ENCODE measurements at regions not wholly inside any gene's neighbourhood (a gene's known extent, or its start where the extent isn't known, plus 50 kb on each side); places are given as distances from the start of the nearest gene placed in this dataset.

- DNase-seq (ENCODE audit: low read depth), result no peak
These were observed 615.2 kb upstream of the TBL1XR1 start for GRCh38 chr3:177812492-177812891.

- DNase-seq (ENCODE audit: low read depth), result peak; percentile 96
These were observed 616.0 kb upstream of the TBL1XR1 start for GRCh38 chr3:177813322-177813721.

GRCh38 chr3:177816667-177817208 is 619.5 kb upstream of the TBL1XR1 start:
- peak; percentile 77 for DNase-seq (ENCODE audit: low read depth)

DNA sequence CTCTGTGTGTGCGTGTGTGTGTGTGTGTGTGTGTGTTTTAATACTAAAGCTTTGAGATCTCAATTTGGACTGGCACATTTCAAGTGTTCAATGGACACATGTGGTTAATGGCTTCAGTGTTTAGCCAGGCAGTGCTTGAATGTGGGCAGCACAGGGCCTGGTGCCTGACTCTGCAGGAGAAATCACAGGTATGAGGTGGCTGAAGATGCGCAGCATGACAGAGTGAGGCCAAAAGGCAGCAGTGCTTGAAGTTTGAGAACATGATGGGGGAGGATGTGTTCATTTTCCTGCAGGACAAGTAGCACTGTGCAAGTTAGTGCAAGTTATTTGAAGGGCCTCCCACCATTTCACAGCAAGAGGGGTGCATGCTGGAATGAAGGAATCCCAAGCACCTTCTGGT is 620.5 kb upstream of the TBL1XR1 start:
- DNase-seq (ENCODE audit: low read depth), result no peak

DNA sequence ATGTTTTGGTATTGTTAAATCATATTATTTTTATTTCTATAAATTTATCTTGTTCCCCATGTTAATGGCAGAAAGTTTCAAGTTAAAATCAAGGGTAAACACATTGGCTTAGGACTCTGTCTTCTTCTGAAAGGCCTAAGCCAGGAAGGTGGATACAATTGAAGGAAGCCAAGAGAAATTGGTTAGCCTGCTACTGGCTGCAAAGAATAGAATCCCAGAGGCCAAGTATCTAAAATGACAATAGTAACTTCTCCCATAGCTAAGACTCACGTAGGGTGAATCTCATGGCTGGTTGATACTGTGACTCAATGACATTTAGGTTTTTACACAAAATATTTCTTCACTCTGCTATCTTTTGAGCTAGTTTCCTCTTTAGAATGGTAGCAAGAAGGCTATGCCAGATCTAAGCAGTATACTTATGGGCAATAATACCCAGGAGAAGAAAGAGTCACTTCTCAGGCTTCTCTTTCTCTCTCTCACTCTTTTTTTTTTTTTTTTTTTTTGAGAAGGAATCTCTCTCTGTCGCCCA is 621.5 kb upstream of the TBL1XR1 start:
- DNase-seq (ENCODE audit: low read depth), result no peak

- peak; percentile 27 for DNase-seq (ENCODE audit: low read depth)
These were observed 623.5 kb upstream of the TBL1XR1 start for GRCh38 chr3:177820683-177821316.

- no peak for DNase-seq (ENCODE audit: low read depth)
These were observed 625.4 kb upstream of the TBL1XR1 start for GRCh38 chr3:177822681-177823096.

GRCh38 chr3:177823701-177824189 is 626.5 kb upstream of the TBL1XR1 start:
- DNase-seq (ENCODE audit: low read depth), result no peak

DNA sequence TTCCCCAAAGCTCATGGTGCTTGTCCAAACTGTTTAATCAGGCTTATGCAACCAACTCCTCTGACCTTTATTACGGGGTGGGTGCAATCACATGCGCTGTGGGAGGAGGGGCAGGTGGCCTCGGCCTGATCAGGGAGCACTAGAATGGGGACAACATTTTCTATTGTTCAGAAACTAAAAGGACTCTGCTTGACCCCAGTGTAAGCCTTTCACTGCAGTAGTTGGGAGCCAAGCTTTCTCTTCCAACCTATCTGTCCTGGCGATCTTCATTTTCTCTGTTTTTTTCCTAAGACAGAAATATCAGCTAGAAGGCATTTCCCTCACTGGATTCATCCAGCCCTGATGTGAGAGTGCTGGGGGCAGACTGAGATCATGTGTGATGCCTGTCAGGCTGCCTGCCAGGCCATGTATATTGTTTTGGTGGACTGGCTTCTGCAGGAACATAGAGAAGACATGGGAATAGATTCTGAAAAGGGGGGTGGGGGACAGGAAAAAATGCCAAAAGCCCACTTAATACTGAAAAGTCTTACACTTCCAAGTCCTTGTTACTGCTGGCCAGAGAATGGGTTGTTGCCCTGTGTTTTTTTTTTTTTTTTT is 627.0 kb upstream of the TBL1XR1 start:
- peak; percentile 65 for DNase-seq (ENCODE audit: low read depth)

- DNase-seq (ENCODE audit: low read depth), result no peak
These were observed 627.6 kb upstream of the TBL1XR1 start for GRCh38 chr3:177824841-177825240.

DNA sequence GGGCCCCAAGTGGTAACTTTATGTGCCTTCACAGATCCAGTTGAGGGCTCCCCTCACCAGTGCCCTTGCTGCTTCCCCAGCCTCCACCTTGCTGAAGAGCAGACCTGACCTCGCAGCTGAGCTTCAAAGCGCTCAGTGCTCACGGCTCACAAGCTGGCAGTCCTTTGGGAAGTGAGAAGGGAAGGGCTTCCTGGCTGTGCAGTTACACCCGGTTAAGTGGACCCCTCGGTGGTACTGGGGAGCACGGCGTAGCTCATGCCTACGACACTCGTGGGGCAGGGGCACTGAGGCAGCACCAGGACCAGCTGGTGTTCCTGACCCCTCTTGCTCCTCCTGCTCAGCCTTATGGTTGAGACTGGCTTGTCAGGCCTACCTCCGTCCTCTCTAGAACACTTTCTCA is 629.0 kb upstream of the TBL1XR1 start:
- DNase-seq (ENCODE audit: low read depth), result no peak

- peak; percentile 71 for DNase-seq (ENCODE audit: low read depth)
These were observed 630.4 kb upstream of the TBL1XR1 start for GRCh38 chr3:177827511-177828207.

- DNase-seq (ENCODE audit: low read depth), result no peak
These were observed 630.9 kb upstream of the TBL1XR1 start for GRCh38 chr3:177828208-177828565.

DNA sequence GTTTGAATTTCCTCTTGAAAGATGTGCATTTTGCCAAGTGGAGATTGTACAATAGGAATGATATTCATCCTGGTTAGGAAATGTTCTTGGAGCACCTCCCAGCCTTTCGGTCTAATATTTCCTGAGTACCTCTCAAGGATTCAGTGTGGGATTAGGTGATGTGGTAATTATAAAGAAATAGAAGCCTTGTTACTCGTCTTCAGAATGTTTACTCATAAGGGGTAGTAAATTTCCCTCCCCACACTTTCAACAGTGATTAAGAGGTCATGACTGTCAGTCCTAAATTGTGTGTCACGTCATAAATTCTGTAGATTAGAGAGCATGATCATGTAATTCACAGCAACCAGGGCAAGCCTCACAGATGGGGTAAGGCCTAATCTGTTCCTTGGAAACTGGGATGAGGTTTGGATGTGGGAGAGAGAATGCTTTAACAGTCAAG is 633.1 kb upstream of the TBL1XR1 start:
- peak; percentile 19 for DNase-seq (ENCODE audit: low read depth)

DNA sequence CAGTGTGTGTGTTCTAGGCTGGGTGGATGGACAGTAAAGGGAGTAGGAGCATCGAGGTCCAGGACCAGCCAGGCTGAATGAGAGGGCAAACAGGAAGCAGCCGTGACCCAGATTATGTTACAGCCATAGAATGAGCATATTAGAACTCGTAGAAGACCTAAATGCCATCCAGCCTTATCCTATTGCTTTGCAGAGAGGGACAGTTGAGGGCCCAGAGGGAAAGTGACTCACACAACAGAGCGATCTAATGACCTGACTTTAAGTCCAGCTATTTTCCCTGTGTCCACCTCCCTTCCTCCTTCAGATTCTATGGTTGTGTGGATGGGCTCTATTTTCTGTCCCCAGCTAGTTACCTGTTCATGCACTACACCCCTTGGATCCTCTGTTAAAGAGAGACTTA is 634.1 kb upstream of the TBL1XR1 start:
- DNase-seq (ENCODE audit: low read depth), result peak; percentile 65

GRCh38 chr3:177832880-177833279 is 635.6 kb upstream of the TBL1XR1 start:
- no peak for DNase-seq (ENCODE audit: low read depth)

DNA sequence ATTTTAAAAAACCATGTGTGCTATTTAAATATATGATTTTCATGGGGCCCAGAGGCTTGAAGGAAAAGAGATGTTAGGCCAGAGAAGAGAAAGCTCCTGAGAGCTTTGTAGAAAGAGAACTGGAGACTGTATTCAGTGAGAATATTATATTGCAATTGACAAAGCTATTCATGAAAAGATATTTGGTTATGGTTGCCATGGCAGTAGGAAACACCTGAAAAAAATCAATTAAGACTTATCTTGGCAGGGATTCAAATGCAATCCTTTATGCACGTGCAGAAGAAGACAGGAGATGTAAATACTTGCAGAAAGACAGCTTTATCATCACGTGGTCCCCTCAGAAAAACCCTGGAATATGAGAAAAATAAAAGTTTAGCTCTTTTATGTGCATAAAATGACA is 636.0 kb upstream of the TBL1XR1 start:
- DNase-seq (ENCODE audit: low read depth), result no peak

DNA sequence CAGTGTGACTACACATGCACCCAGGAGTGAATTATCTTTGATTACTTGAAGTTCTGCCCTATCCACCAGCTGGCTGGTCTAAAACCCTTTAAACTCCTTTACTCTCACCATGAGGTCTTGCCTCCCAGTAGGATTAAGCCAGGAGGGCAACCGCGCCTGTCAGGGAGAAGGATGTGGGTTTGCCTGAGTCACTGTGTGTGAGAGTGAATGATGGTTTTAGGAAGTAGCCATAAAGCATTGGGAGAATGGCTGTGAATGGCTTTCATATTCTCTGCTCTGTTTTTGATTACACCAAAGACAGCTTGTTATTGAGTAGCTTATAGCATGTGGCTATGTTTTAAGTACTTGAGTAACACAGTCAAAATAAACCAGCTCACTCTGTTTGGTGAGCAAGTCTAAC is 637.7 kb upstream of the TBL1XR1 start:
- DNase-seq (ENCODE audit: low read depth), result peak; percentile 99

GRCh38 chr3:177835917-177836316 is 638.6 kb upstream of the TBL1XR1 start:
- peak; percentile 92 for DNase-seq (ENCODE audit: low read depth)

DNA sequence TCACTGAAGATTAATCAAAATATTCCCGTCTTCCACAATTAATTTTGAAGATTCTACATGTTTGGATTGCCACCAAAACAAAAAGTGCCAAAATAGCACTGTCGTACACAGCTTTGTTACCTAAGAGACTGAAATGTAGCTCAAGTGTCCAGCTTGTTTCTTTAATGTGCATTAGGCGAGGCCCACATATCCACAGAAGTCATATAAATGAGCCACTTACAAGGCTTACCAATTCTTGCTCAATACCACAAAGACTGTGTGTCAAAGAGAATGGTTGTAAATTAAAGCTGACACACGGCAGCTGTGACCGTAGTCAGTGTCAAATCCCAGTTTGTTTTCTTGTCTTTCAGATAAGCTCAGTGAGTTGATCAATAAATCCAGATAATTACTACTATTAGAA is 639.4 kb upstream of the TBL1XR1 start:
- DNase-seq (ENCODE audit: low read depth), result peak; percentile 64

DNA sequence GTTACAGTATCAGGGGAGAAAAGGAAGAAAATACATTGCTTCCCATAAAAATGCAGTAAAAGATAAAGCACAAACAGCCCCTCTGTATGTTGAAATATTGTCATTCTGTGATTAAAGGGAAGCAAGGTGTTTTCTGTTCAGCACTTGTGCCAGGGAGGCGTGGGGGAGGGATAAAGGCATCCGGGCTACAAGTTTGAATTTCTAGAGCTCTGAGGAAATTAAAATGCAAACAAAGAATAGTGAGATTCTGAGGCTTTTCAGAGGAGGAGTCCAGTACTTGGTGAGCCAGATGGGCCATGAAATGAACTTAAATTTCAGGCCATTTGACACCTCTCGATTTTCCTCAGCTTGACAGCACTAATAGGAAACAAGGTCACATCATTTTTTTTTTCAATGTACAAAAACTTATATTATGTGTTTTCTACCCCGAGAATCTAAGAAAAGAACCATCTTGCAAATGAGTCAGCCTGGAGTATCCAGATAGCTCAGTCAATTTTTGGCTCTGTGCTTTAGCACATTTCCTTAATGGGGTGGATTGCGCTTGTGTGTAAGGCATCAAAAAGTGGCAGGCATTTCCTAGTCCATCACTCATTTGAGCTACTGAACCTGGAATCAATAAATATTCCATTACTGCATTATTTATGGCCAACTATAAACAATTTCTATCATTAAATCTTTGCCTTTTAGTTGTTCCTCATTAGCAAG is 640.8 kb upstream of the TBL1XR1 start:
- no peak for DNase-seq (ENCODE audit: low read depth)

Data from RPMI7951 (cell line).